AG04450 (cell line): ENCODE measurements at regions not wholly inside any gene's neighbourhood (a gene's known extent, or its start where the extent isn't known, plus 50 kb on each side); places are given as distances from the start of the nearest gene placed in this dataset.

ENCODE experiments used
- CTCF ChIA-PET: fragments of 300-600, 350-600 bp; formaldehyde crosslinking; extraction: SDS; loops from one replicate; lab custom pipeline; 2022; ENCODE audit warnings: antibody characterized with exemption, inconsistent platforms; lab: Charles Lee
- POLR2A ChIA-PET: fragments of 350-600 bp; formaldehyde crosslinking; extraction: SDS; loops from one replicate; lab custom pipeline; 2021; ENCODE audit warnings: antibody characterized with exemption, inconsistent platforms; lab: Yijun Ruan, JAX
- DNase-seq: peaks from one replicate; pipeline ENCODE4 v3.0.0-alpha.2; 2011; ENCODE audit warnings: low read depth, low spot score
- H3K27ac ChIP-seq: one replicate; pipeline ENCODE4 v1.5.1; 2012; ENCODE audit warnings: low read depth, low read length, control low read depth
- H3K27me3 ChIP-seq: one replicate; pipeline ENCODE4 v1.6.0; 2012; ENCODE audit warnings: low read length; ENCODE audit not compliant: control insufficient read depth, insufficient read depth
- H3K4me3 ChIP-seq: 2 replicates; pipeline ENCODE4 v1.5.1; 2011; ENCODE audit warnings: mild to moderate bottlenecking, low read depth, low read length, control low read depth
- H3K9me3 ChIP-seq: 2 replicates; pipeline ENCODE4 v1.5.1; 2012; ENCODE audit warnings: low read length; ENCODE audit not compliant: control insufficient read depth, insufficient read depth
- CTCF ChIP-seq: IDR thresholded peaks from 2 replicates; pipeline ENCODE4 v1.5.1; 2011; ENCODE audit warnings: low read depth, low read length, control low read depth, inconsistent platforms

- H3K9me3 ChIP-seq, result no peaks in the 10 kb centered on the region
- H3K27me3 ChIP-seq, result no peaks in the 10 kb centered on the region
- CTCF ChIA-PET, result interaction anchor here (1.5 kb wide), 1 partner anchor 264 kb away, joined by 6 read pairs; no protein-coding TSS in a partner anchor
- no peak overlapping the region for H3K4me3 ChIP-seq
- POLR2A ChIA-PET, result no interaction called here
- DNase-seq, result no peak
- TF ChIP-seq CTCF, result no peak
- no peak overlapping the region for H3K27ac ChIP-seq
These were observed 108.1 kb upstream of the ARHGAP28 start for GRCh38 chr18:6621437-6621836.

GRCh38 chr18:6623278-6623677 lies 106.2 kb upstream of the ARHGAP28 start:
- no peak overlapping the region for H3K4me3 ChIP-seq
- H3K27me3 ChIP-seq, result no peaks in the 10 kb centered on the region
- ChIA-PET POLR2A (no interaction called here), CTCF (no interaction called here)
- no peak for DNase-seq
- no peak overlapping the region for H3K27ac ChIP-seq
- H3K9me3 ChIP-seq, result no peaks in the 10 kb centered on the region
- no peak for TF ChIP-seq CTCF

- ChIA-PET CTCF (interaction anchor here (0.6 kb wide), 1 partner anchor 185 kb away, joined by 8 read pairs; no protein-coding TSS in a partner anchor), POLR2A (no interaction called here)
- H3K4me3 ChIP-seq, result no peak overlapping the region
- H3K27me3 ChIP-seq, result no peaks in the 10 kb centered on the region
- no peaks in the 10 kb centered on the region for H3K9me3 ChIP-seq
- no peak for DNase-seq
- no peak overlapping the region for H3K27ac ChIP-seq
- no peak for TF ChIP-seq CTCF
These were observed 105.2 kb upstream of the ARHGAP28 start for GRCh38 chr18:6624271-6624660.

GRCh38 chr18:6624661-6625311 lies 104.7 kb upstream of the ARHGAP28 start:
- no peak for DNase-seq
- Histone ChIP-seq H3K27ac (no peak overlapping the region), H3K27me3 (no peaks in the 10 kb centered on the region), H3K4me3 (no peak overlapping the region), H3K9me3 (no peaks in the 10 kb centered on the region)
- ChIA-PET CTCF (interaction anchor here (0.6 kb wide), 1 partner anchor 185 kb away, joined by 8 read pairs; no protein-coding TSS in a partner anchor), POLR2A (no interaction called here)
- TF ChIP-seq CTCF, result no peak

GRCh38 chr18:6625481-6625880 lies 104.0 kb upstream of the ARHGAP28 start:
- Histone ChIP-seq H3K9me3 (no peaks in the 10 kb centered on the region), H3K27ac (no peak overlapping the region), H3K4me3 (no peak overlapping the region), H3K27me3 (no peaks in the 10 kb centered on the region)
- ChIA-PET CTCF (no interaction called here), POLR2A (no interaction called here)
- DNase-seq, result no peak
- no peak for TF ChIP-seq CTCF
